Tongue (tissue), 1 donor: ENCODE measurements at regions not wholly inside any gene's neighbourhood (a gene's known extent, or its start where the extent isn't known, plus 50 kb on each side); places are given as distances from the start of the nearest gene placed in this dataset.
A peak's percentile ranks its signal among the peaks of the same experiment; 100 is the strongest.

Experiments used
- DNase-seq: peaks from one replicate; pipeline ENCODE4 v3.0.0-alpha.2; 2015

DNA sequence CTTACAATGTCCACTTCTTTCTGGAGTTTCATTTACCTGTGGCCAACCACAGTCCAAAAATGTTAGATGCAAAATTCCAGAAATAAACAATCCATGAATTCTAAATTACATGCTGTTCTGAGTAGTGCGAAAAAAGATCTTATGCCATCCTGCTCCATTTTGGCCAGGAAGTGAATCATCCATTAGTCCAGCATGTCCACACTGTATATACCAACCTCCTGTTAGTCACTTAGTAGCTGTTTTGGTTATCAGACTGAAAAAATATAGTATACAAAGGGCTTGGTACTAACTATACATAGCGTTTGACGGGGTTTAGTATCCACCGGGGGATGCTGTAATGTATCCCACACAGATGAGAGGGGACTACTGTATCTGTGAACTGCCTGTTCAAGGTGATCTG, 618.0 kb upstream of the ARGLU1 start:
- no peak for DNase-seq

DNA sequence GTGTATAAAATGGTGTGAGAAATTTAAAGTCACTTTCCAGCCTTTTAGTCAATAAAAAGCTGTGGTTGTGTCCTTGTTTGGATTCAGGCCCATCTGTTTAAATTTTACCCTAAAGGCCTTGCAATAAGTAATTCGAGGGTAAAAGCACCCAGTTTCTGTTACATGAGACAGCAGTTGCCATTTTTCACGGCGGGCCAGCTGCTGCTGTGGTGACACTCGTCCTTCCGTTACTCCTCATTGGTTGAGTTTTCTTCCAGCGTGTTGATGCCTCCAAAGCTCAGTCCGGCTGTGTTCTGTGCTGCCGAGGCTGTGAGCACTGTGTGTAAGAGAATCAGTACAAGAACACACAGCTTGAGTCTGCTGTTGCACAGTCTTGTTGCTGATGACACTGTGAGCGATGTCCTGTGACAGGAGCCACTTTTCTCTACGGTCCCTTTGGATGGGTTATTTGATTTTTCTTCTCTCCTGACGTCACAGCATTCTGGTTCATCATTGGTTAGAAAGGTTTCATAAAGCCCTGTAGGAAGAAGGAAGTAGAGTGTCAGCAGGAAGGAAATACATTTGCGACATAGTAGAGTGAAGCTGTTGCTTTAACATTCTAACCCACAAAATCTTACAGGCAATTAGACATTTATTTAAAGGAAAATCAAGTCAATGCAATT, 602.5 kb upstream of the ARGLU1 start:
- peak; percentile 72 for DNase-seq

DNA sequence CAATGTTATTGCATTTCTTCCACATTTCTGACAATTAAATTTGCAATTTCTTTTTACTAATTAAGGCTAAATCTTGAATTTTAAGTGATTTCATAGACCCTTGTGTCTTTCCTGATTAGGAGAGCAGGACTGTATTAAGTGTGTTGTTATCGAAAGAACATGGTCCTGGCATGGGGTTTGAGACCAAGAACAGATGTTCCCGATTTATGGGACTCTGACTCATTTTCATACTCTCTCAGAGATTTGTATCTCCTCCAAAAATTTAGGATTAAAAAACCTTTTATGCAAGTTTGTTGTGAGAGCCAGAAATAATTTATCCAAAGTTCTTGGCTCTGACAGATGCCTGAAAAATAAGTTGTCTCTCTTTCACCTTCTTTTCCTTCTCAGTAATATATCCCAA, 589.3 kb upstream of the ARGLU1 start:
- peak; percentile 72 for DNase-seq

GRCh38 chr13:107144432-107144831, 576.5 kb upstream of the ARGLU1 start:
- peak; percentile 23 for DNase-seq

- no peak for DNase-seq
These were observed 573.8 kb upstream of the ARGLU1 start for GRCh38 chr13:107141767-107142166.

- DNase-seq, result peak; percentile 47
These were observed 571.1 kb upstream of the ARGLU1 start for GRCh38 chr13:107139006-107139405.

- DNase-seq, result no peak
These were observed 570.5 kb upstream of the ARGLU1 start for GRCh38 chr13:107138486-107138885.

GRCh38 chr13:107133950-107134349, 566.0 kb upstream of the ARGLU1 start:
- DNase-seq, result no peak

GRCh38 chr13:107130566-107130965, 562.6 kb upstream of the ARGLU1 start:
- no peak for DNase-seq

DNA sequence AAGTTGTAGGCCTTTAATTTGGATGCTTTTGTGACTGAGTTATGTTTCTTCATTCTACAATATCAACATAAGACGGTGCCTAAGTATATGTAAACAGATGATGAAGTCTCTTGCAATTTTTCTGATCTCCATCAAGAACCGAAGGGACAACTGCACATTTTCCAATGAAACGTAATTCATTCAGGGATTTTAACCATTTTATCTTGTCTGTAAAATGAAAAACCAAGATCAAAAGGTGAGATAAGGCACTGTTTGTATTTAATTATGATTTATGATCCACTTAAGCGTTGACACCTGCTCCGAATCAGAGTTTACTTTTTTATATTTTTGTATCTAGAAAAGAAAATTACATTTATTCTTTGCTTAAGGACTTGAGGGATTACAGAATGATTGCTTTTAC, 556.8 kb upstream of the ARGLU1 start:
- no peak for DNase-seq

DNA sequence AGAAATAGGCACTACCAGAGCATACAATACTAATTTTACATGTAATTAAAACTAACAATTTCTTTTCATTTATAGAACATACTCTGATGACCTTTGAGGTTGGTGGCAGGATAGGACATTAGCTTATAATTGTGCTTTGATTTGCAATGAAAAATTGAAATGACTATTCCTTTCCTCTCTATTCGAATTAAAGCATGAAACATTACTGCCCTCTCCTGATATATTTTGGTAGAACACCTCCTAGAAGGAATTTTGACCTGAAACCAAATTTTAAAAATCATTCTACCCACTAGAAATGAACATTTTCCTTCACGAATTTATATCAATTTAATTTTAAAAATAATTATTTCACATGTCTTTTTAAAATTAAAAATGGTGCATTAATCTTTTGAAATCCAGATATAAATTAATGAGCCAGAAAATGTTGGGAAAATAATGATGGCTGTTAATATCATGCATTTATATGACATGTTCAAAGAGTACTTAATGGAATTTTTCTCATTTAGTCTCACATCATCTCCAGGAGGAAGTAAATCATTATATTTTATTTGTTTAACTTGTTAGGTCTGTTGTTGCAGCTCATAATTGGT, 556.3 kb upstream of the ARGLU1 start:
- DNase-seq, result peak; percentile 71

- DNase-seq, result no peak
These were observed 553.9 kb upstream of the ARGLU1 start for GRCh38 chr13:107121793-107122192.

- DNase-seq, result no peak
These were observed 552.3 kb upstream of the ARGLU1 start for GRCh38 chr13:107119989-107120881.

GRCh38 chr13:107118506-107118905, 550.6 kb upstream of the ARGLU1 start:
- no peak for DNase-seq

DNA sequence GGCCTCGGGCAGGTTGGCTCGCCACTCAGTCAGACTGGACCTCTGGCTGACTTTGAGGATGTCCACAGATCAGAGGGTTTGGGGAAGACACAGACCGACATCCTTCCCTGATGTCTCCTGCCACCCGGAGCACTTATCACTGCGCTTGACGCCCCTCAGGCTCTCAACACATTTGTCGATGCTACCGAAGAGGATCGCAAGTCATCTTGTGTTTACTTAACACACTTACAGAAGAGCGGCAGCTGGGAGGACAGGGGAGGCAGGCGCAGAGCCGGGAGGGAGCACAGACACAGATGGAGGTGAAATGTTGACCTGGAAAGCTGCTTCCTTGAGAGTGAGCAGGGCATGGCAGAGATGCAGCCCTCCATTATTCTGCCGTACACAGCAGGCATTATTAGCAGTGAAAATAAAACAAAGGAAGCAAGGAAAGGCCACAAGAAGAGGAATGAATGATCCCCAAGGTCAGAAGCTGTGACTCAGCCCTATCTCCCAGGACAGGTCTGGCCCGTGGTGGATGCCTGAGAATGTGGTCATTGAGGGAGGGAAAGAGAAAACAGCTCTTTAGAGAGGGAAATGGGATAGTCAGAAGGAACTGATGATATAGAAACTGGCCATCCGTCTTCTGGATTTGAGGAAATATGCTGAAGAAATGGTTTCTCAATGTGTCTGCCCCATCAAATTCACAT, 549.5 kb upstream of the ARGLU1 start:
- no peak for DNase-seq

- DNase-seq, result no peak
These were observed 545.5 kb upstream of the ARGLU1 start for GRCh38 chr13:107113387-107113786.

GRCh38 chr13:107111248-107111647, 543.3 kb upstream of the ARGLU1 start:
- DNase-seq, result no peak

GRCh38 chr13:107104631-107105030, 536.7 kb upstream of the ARGLU1 start:
- DNase-seq, result no peak

DNA sequence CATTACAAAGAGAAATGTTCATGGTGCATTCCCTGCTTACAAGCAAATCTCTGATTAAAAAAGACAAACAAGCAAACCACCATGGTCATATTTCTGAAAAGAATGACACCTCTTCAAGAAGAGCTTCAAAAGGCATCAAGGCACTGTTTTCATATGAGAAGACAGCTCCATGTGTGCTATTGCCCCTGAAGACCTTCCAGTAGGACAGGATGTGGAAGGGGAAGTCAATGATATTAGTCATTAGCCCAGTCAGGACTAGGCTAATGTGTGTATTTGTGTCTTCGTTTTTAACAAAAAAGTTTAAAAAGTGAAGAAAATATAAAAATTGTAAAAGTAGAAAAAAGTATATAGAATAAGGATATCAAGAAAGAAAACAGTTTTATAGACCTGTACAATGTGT, 534.7 kb upstream of the ARGLU1 start:
- DNase-seq, result no peak

DNA sequence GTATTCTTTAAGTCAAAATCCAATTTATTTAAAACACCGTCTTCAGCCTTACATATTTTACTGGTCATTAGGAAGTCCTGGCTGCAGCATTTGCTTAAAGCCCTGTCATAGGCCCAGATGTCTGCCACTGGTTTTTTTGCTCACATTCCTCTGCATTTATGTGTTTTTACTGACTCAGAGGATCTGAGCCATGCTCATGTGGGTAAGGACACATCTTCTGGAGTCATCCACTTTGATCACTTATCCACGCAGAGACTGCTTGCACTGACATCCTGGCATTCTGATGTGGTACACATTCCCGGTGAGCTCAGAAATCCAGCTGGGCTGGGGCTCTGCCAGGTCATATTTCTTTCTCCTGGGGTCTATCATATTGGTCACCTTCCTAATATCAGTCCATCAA, 531.7 kb upstream of the ARGLU1 start:
- DNase-seq, result no peak

DNA sequence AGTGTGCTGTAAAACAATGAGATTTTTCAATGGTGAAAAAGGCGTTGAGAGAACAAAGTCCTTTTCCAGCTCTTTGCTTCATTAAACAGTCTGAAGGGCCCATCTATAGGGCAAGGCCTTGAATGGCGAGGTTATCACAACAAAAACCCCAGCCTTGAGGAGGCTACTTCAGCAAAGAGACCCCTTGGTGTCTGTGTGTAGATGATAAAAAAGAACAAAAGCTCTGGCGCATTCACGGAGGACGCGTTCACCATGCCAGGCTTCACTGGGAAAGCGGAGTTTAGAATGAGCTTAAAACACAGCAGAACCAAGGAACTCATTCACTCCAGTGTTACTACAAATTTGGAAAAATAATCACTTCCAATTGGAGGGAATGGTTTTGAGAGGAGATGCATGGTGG, 530.0 kb upstream of the ARGLU1 start:
- no peak for DNase-seq

GRCh38 chr13:107095876-107096275, 527.9 kb upstream of the ARGLU1 start:
- DNase-seq, result no peak

- no peak for DNase-seq
These were observed 523.9 kb upstream of the ARGLU1 start for GRCh38 chr13:107091861-107092260.
